GM19351 (cell line): ENCODE measurements at regions not wholly inside any gene's neighbourhood (a gene's known extent, or its start where the extent isn't known, plus 50 kb on each side); places are given as distances from the start of the nearest gene placed in this dataset.

Experiments
- ATAC-seq: cut with Tn5 transposase; IDR thresholded peaks from one replicate; pipeline ENCODE4 v1.9.1; 2021; ENCODE audit warnings: mild to moderate bottlenecking, moderate library complexity; ENCODE audit not compliant: unreplicated experiment

- ATAC-seq: no peak
Observed at GRCh38 chr12:126534495-126534894, 1469.3 kb downstream of the AACS start.

- no peak for ATAC-seq
Observed at GRCh38 chr12:126534942-126535341, 1469.7 kb downstream of the AACS start.

- ATAC-seq: no peak
Observed at GRCh38 chr12:126535971-126536370, 1470.7 kb downstream of the AACS start.

GRCh38 chr12:126537961-126538530 lies 1472.8 kb downstream of the AACS start:
- no peak for ATAC-seq

- no peak for ATAC-seq
Observed at GRCh38 chr12:126538888-126539287, 1473.7 kb downstream of the AACS start.

- ATAC-seq: no peak
Observed at GRCh38 chr12:126545411-126545810, 1480.2 kb downstream of the AACS start.

GRCh38 chr12:126547905-126548304 lies 1482.7 kb downstream of the AACS start:
- no peak for ATAC-seq

- no peak for ATAC-seq
Observed at GRCh38 chr12:126551869-126552268, 1486.6 kb downstream of the AACS start.

GRCh38 chr12:126554625-126555024 lies 1489.4 kb downstream of the AACS start:
- ATAC-seq: no peak

GRCh38 chr12:126557659-126558058 lies 1492.4 kb downstream of the AACS start:
- no peak for ATAC-seq

- no peak for ATAC-seq
Observed at GRCh38 chr12:126558219-126558618, 1493.0 kb downstream of the AACS start.

GRCh38 chr12:126558810-126559209 lies 1493.6 kb downstream of the AACS start:
- no peak for ATAC-seq

GRCh38 chr12:126567016-126567415 lies 1501.8 kb downstream of the AACS start:
- no peak for ATAC-seq

- no peak for ATAC-seq
Observed at GRCh38 chr12:126569706-126570105, 1504.5 kb downstream of the AACS start.

GRCh38 chr12:126570566-126570965 lies 1505.3 kb downstream of the AACS start:
- ATAC-seq: no peak

GRCh38 chr12:126572170-126572569 lies 1506.9 kb downstream of the AACS start:
- no peak for ATAC-seq

GRCh38 chr12:126581655-126582054 lies 1516.4 kb downstream of the AACS start:
- ATAC-seq: no peak

- no peak for ATAC-seq
Observed at GRCh38 chr12:126582231-126582630, 1517.0 kb downstream of the AACS start.

- ATAC-seq: no peak
Observed at GRCh38 chr12:126588586-126589249, 1523.5 kb downstream of the AACS start.

- no peak for ATAC-seq
Observed at GRCh38 chr12:126591533-126591932, 1526.3 kb downstream of the AACS start.

- ATAC-seq: no peak
Observed at GRCh38 chr12:126601184-126602170, 1536.2 kb downstream of the AACS start.

GRCh38 chr12:126602612-126603011 lies 1537.4 kb downstream of the AACS start:
- ATAC-seq: no peak
